Keratinocyte (primary cell): ENCODE measurements at regions not wholly inside any gene's neighbourhood (a gene's known extent, or its start where the extent isn't known, plus 50 kb on each side); places are given as distances from the start of the nearest gene placed in this dataset.

ENCODE experiments used
- DNase-seq: peaks from one replicate; pipeline ENCODE4 v3.0.0-alpha.2; 2011; ENCODE audit warnings: low read depth, missing footprints, low spot score
- FAIRE-seq: peaks from 2 replicates; lab custom pipeline; 2011; peaks lifted over from hg19 to GRCh38; lab: Jason Lieb, UNC
- H2AFZ ChIP-seq: 2 replicates; pipeline ENCODE4 v1.6.0; 2012; ENCODE audit warnings: low read length, control low read depth, inconsistent platforms; ENCODE audit not compliant: control insufficient read depth
- H3K27ac ChIP-seq: 2 replicates; pipeline ENCODE4 v1.5.1; 2011; ENCODE audit warnings: low read length; ENCODE audit not compliant: control insufficient read depth, insufficient read depth
- H3K27me3 ChIP-seq: 3 replicates; pipeline ENCODE4 v1.6.0; 2011; ENCODE audit warnings: low read length; ENCODE audit not compliant: control insufficient read depth, insufficient read depth; ENCODE audit errors: extremely low read depth
- H3K36me3 ChIP-seq, 2 experiments: 2 replicates in 1 of 2; 3 replicates in 1 of 2; pipeline ENCODE4 v1.5.1; 2011; ENCODE audit warnings: low read length in 2 of 2, mild to moderate bottlenecking in 1 of 2; ENCODE audit not compliant: control insufficient read depth in 2 of 2, insufficient read depth in 2 of 2; ENCODE audit errors: extremely low read depth in 1 of 2
- H3K4me1 ChIP-seq: 3 replicates; pipeline ENCODE4 v1.5.1; 2011; ENCODE audit warnings: low read length; ENCODE audit not compliant: control insufficient read depth, insufficient read depth; ENCODE audit errors: extremely low read depth
- H3K4me2 ChIP-seq: 3 replicates; pipeline ENCODE4 v1.6.0; 2011; ENCODE audit warnings: low read depth, low read length; ENCODE audit not compliant: control insufficient read depth, insufficient read depth; ENCODE audit errors: extremely low read depth
- H3K4me3 ChIP-seq, 3 experiments: fragments of 200-600 bp in 1 of 3; sonication (generic) in 1 of 3; 2 replicates in 2 of 3; 3 replicates in 1 of 3; pipeline ENCODE4 v1.5.1; 2011 to 2016; ENCODE audit warnings: low read length in 3 of 3, mild to moderate bottlenecking in 3 of 3, control low read depth in 2 of 3, inconsistent platforms in 1 of 3, low read depth in 1 of 3, mixed read lengths in 1 of 3, mixed run types in 1 of 3, moderate library complexity in 1 of 3; ENCODE audit not compliant: control insufficient read depth in 2 of 3, insufficient read depth in 2 of 3; ENCODE audit errors: extremely low read depth in 1 of 3
- H3K79me2 ChIP-seq: 2 replicates; pipeline ENCODE4 v1.6.0; 2012; ENCODE audit warnings: low read length; ENCODE audit not compliant: control insufficient read depth, insufficient read depth
- H3K9ac ChIP-seq: 3 replicates; pipeline ENCODE4 v1.6.0; 2011; ENCODE audit warnings: low read length; ENCODE audit not compliant: control insufficient read depth, insufficient read depth; ENCODE audit errors: extremely low read depth
- H3K9me1 ChIP-seq: 3 replicates; pipeline ENCODE4 v1.6.0; 2011; ENCODE audit warnings: low read length; ENCODE audit not compliant: control insufficient read depth, insufficient read depth; ENCODE audit errors: extremely low read depth
- H3K9me3 ChIP-seq: 2 replicates; pipeline ENCODE4 v1.5.1; 2012; ENCODE audit warnings: low read depth, low read length; ENCODE audit not compliant: control insufficient read depth
- H4K20me1 ChIP-seq: 3 replicates; pipeline ENCODE4 v1.6.0; 2011; ENCODE audit warnings: low read length; ENCODE audit not compliant: control insufficient read depth, insufficient read depth; ENCODE audit errors: extremely low read depth
- CTCF ChIP-seq, 3 experiments: IDR thresholded peaks in 1 of 3; conservative IDR thresholded peaks in 1 of 3; optimal IDR thresholded peaks in 1 of 3; 2 replicates in 2 of 3; 3 replicates in 1 of 3; pipeline versions ENCODE3 to v1.5.1; 2011; ENCODE audit warnings: low read length in 3 of 3, mild to moderate bottlenecking in 3 of 3, moderate library complexity in 2 of 3, control low read depth in 1 of 3, inconsistent platforms in 1 of 3; ENCODE audit not compliant: insufficient read depth in 2 of 3; ENCODE audit errors: extremely low read depth in 1 of 3
- EZH2 ChIP-seq: IDR thresholded peaks from one replicate; pipeline ENCODE4 v1.6.1; 2012; ENCODE audit warnings: inconsistent platforms, mild to moderate bottlenecking, low read length, moderate library complexity
- dilution Hi-C: fragments of 300-500 bp; cut with MboI; formaldehyde crosslinking; loops from one replicate; pipeline ENCODE4 v1.7.0; 2020; ENCODE audit warnings: low sequenced_read_pairs; ENCODE audit not compliant: extremely low pct_ligation_motif_present

GRCh38 chr2:240362216-240362755 lies 73.2 kb upstream of the GPC1 start:
- TF ChIP-seq EZH2 (no peak), CTCF (optimal IDR thresholded peaks at IDR 0.05 in 1 of 3, IDR thresholded peaks at IDR 0.05 in 1 of 3, conservative IDR thresholded peaks at IDR 0.05 in 1 of 3; ENCODE audit: extremely low read depth in 1 of 3, insufficient read depth in 2 of 3, low read length in 3 of 3) (no peak)
- dilution Hi-C loops: no loop called here
- FAIRE-seq (no peak), DNase-seq (no peak)
- Histone ChIP-seq H3K9me3 (peaks cover 9% of the 10 kb centered on the region), H3K36me3 (no peaks in the 10 kb centered on the region), H2AFZ (no peak overlapping the region), H3K4me3 (no peak overlapping the region), H3K27me3 (peaks cover 17% of the 10 kb centered on the region), H4K20me1 (no peaks in the 10 kb centered on the region), H3K79me2 (no peaks in the 10 kb centered on the region), H3K9ac (no peak overlapping the region), H3K9me1 (no peaks in the 10 kb centered on the region), H3K27ac (no peak overlapping the region), H3K4me2 (no peak overlapping the region), H3K4me1 (no peaks in the 10 kb centered on the region)

- FAIRE-seq: no peak
- Histone ChIP-seq H3K27me3 (peaks cover 16% of the 10 kb centered on the region), H3K9me3 (peaks cover 9% of the 10 kb centered on the region), H3K4me2 (no peak overlapping the region), H3K79me2 (no peaks in the 10 kb centered on the region), H3K9ac (no peak overlapping the region), H3K4me1 (no peaks in the 10 kb centered on the region), H2AFZ (no peak overlapping the region), H4K20me1 (no peaks in the 10 kb centered on the region), H3K9me1 (no peaks in the 10 kb centered on the region), H3K4me3 (no peak overlapping the region), H3K27ac (no peak overlapping the region), H3K36me3 (no peaks in the 10 kb centered on the region)
- dilution Hi-C loops: no loop called here
- TF ChIP-seq CTCF (optimal IDR thresholded peaks at IDR 0.05 in 1 of 3, IDR thresholded peaks at IDR 0.05 in 1 of 3, conservative IDR thresholded peaks at IDR 0.05 in 1 of 3; ENCODE audit: extremely low read depth in 1 of 3, insufficient read depth in 2 of 3, low read length in 3 of 3) (no peak), EZH2 (no peak)
- no peak for DNase-seq
These were observed 72.4 kb upstream of the GPC1 start for GRCh38 chr2:240362826-240363745.
